ENCODE measurements at regions not wholly inside any gene's neighbourhood (a gene's known extent, or its start where the extent isn't known, plus 50 kb on each side); places are given as distances from the start of the nearest gene placed in this dataset.

DNA sequence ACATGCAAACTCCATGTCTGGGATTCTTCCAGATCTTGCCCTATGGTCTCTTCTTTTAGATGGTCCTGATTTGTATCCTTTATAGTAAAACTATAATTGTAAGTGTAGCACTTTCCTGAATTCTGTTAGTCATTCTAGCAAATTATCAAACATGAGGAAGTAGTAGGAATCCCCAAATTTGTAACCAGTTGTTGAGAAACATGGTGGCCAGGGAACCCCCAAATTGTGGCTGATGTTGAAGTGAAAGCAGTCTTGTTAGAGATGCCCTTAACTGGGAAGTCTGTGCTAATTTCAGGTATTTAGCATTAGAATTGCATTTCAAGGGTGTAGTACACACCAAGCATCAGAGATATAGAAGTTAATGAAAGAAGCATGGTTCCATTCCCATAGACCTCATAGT, 180.4 kb upstream of the STT3B start:
- TF ChIP-seq, protein P1, sequence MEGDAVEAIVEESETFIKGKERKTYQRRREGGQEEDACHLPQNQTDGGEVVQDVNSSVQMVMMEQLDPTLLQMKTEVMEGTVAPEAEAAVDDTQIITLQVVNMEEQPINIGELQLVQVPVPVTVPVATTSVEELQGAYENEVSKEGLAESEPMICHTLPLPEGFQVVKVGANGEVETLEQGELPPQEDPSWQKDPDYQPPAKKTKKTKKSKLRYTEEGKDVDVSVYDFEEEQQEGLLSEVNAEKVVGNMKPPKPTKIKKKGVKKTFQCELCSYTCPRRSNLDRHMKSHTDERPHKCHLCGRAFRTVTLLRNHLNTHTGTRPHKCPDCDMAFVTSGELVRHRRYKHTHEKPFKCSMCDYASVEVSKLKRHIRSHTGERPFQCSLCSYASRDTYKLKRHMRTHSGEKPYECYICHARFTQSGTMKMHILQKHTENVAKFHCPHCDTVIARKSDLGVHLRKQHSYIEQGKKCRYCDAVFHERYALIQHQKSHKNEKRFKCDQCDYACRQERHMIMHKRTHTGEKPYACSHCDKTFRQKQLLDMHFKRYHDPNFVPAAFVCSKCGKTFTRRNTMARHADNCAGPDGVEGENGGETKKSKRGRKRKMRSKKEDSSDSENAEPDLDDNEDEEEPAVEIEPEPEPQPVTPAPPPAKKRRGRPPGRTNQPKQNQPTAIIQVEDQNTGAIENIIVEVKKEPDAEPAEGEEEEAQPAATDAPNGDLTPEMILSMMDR (IDR thresholded peaks at IDR 0.05; ENCODE audit: insufficient read depth, low read depth, low read length, missing control alignments): no peak
- no peak for DNase-seq (ENCODE audit: low read depth)
- no peak overlapping the region for H3K4me3 ChIP-seq (ENCODE audit: low read length)

DNA sequence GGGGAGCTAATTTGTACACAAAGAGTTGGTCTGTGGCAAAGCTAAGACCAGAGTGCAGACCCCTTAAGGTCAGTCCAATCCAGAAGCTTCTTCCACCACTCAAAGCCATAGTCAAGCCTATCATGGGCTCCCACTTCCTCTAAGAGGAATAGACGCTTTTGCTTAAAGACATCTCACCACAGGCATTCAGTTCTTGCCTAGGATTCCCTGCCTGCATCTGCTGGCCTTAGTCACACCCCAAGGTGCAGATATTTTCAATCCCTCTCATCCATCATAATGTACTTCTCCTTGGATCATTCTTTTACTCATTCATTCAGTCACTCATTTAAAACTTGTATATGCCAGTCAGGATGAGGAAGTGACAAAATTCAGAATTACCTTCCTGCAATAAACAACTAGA, 179.6 kb upstream of the STT3B start:
- H3K4me3 ChIP-seq (ENCODE audit: low read length): no peak overlapping the region
- no peak for DNase-seq (ENCODE audit: low read depth)
- TF ChIP-seq, protein P1 (IDR thresholded peaks at IDR 0.05; ENCODE audit: insufficient read depth, low read depth, low read length, missing control alignments): no peak

DNA sequence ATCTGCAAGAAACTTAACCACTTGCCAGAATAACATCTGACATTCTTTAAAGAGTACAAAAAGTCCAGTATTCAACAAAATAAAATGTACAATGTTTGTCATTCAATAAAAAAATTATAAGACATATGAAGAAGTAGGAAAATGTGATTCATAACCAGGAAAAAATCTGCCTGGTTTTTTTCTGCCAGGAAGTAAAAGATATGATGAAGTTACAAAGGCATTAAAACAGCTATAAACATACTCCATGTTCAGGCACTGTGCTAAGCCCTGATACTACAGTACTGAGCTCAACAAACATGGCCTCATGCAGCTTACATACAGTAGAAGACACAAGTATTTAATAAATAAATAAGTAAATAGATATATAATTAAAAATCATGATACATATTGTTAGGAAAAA, 178.4 kb upstream of the STT3B start:
- H3K4me3 ChIP-seq (ENCODE audit: low read length): no peak overlapping the region
- no peak for DNase-seq (ENCODE audit: low read depth)
- TF ChIP-seq, protein P1 (IDR thresholded peaks at IDR 0.05; ENCODE audit: insufficient read depth, low read depth, low read length, missing control alignments): no peak

DNA sequence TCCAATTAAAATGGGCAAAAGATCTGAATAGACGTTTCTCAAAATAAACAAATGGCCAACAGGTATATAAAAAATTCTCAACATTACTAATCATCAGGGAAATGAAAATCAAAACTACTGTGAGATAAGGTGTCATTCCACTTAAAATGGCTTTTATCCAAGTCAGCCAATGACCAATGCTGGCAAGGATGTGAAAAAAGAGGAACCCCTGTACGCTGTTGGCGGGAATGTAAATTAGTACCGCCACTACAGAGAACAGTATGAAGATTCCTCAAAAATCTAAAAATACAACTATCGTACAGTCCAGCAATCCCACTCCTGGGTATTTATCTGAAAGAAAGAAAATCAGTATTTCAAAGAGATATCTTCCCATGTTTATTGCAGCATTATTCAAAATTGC, 176.9 kb upstream of the STT3B start:
- H3K4me3 ChIP-seq (ENCODE audit: low read length): no peak overlapping the region
- DNase-seq (ENCODE audit: low read depth): no peak
- TF ChIP-seq, protein P1 (IDR thresholded peaks at IDR 0.05; ENCODE audit: insufficient read depth, low read depth, low read length, missing control alignments): no peak

DNA sequence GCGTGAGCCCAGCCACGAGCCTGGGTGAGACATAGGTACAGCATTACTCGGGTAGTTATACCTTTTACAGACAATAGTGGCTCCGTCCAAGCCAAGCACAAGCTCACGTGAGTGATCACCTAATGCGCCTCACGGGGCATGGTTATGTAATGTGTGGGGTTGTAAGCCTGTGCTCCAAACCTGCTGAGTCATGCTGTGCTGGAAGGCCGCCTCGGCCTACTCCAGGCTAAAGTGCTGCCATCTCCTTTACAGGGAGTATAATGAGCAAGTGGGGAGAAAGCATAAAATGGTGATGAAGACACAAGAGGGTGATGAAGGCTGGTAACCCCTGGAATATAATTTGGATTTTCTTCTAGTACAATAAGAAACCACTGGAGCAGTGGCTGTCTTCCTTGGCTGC, 175.8 kb upstream of the STT3B start:
- no peak overlapping the region for H3K4me3 ChIP-seq (ENCODE audit: low read length)
- DNase-seq (ENCODE audit: low read depth): peak; percentile 83
- TF ChIP-seq, protein P1 (IDR thresholded peaks at IDR 0.05; ENCODE audit: insufficient read depth, low read depth, low read length, missing control alignments): no peak

DNA sequence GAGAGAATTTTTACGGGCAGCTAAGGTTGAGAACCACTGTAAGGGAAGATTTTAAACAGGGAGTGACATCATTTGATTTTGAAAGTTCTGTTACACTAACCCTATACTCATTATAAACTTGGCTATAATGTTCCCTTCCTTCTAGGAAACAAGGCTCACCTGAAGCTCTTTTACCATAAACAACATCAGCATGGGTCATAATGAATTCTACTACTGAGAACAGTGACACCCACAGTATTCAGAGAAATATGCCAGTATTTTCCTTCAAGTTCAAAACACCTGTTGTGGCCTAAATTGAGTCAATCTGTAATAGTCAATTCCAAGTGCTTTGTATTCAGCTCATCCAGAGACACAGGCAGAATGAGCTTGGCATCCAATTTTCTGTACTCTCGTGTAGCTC, 175.3 kb upstream of the STT3B start:
- no peak for DNase-seq (ENCODE audit: low read depth)
- TF ChIP-seq, protein P1 (IDR thresholded peaks at IDR 0.05; ENCODE audit: insufficient read depth, low read depth, low read length, missing control alignments): no peak
- H3K4me3 ChIP-seq (ENCODE audit: low read length): no peak overlapping the region

DNA sequence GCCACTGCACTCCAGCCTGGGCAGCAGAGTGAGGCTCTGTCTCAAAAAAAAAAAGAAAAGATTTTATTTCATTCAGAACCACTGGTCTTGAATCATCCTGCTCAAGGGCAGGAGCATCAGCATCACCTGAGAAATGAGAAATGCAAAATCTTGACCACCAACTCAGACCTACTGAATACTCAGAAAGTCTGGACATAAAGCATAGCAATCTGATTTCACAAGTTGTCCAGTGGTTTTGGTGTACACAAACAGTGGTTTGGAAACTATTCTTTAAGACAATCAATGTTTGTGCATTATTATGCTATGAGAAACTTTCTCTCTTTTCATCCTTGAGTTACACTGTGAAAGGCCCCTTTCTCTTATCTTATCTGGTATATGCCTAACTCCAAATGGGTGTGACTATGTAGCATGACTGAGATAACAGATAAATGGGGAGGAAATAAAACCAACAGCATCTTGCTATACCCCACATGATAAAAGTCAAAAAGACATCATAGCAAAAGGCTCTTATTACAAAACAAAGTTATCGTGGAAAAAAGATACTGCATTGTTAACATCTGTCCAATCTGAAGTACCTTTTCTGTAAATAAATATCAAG, 174.2 kb upstream of the STT3B start:
- TF ChIP-seq, protein P1 (IDR thresholded peaks at IDR 0.05; ENCODE audit: insufficient read depth, low read depth, low read length, missing control alignments): no peak
- H3K4me3 ChIP-seq (ENCODE audit: low read length): no peak overlapping the region
- DNase-seq (ENCODE audit: low read depth): no peak

Data from epithelial cell of esophagus (primary cell).